AG10803 (cell line): ENCODE measurements at regions not wholly inside any gene's neighbourhood (a gene's known extent, or its start where the extent isn't known, plus 50 kb on each side); places are given as distances from the start of the nearest gene placed in this dataset.

Experiments used
- DNase-seq: peaks from one replicate; pipeline ENCODE4 v3.0.0; 2010; ENCODE audit warnings: low read depth
- H3K4me3 ChIP-seq: 2 replicates; pipeline ENCODE4 v1.5.1; 2011; ENCODE audit warnings: mild to moderate bottlenecking, low read length, control low read depth
- TF ChIP-seq, protein P1 (sequence below): conservative IDR thresholded peaks from 2 replicates; pipeline ENCODE4 v1.5.1; 2011; ENCODE audit warnings: mild to moderate bottlenecking, low read length, control low read depth, inconsistent platforms

DNA sequence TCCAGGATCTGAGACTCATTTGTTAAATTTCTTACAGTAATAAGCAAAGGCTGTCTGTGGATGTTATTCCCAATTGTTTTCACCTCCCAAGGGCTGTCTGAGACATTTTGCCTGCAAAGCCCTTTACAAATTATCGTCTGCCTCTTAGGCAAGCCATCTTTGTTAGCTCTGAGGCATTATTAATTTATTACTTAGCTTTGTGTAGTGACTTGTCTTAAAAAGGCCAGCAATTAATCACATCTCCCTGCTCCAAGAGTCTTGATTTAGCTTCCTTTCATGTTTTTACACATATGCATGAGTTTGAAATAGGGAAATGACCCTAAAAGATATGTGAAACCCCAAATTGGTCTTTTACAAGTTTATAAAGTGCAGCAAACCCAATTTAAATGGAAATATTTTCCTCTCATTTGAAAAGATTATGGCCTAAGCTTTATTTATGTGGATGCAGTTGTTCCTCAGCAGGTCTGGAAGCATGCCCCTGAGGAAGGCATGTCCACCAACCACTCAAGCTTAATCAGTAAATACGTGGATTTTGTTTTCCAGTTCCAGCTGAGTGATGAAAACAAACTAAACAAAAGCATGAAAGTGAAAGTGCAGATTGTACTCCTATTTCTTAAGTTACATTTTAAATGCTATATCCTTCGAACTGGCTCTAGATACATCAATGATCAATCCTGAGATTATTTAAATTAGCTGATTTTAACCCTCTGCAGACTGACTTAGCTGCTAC is 173.6 kb upstream of the LNX1 start:
- H3K4me3 ChIP-seq, result no peak overlapping the region
- peak; percentile 37 for DNase-seq
- TF ChIP-seq, protein P1, sequence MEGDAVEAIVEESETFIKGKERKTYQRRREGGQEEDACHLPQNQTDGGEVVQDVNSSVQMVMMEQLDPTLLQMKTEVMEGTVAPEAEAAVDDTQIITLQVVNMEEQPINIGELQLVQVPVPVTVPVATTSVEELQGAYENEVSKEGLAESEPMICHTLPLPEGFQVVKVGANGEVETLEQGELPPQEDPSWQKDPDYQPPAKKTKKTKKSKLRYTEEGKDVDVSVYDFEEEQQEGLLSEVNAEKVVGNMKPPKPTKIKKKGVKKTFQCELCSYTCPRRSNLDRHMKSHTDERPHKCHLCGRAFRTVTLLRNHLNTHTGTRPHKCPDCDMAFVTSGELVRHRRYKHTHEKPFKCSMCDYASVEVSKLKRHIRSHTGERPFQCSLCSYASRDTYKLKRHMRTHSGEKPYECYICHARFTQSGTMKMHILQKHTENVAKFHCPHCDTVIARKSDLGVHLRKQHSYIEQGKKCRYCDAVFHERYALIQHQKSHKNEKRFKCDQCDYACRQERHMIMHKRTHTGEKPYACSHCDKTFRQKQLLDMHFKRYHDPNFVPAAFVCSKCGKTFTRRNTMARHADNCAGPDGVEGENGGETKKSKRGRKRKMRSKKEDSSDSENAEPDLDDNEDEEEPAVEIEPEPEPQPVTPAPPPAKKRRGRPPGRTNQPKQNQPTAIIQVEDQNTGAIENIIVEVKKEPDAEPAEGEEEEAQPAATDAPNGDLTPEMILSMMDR, result no peak

DNA sequence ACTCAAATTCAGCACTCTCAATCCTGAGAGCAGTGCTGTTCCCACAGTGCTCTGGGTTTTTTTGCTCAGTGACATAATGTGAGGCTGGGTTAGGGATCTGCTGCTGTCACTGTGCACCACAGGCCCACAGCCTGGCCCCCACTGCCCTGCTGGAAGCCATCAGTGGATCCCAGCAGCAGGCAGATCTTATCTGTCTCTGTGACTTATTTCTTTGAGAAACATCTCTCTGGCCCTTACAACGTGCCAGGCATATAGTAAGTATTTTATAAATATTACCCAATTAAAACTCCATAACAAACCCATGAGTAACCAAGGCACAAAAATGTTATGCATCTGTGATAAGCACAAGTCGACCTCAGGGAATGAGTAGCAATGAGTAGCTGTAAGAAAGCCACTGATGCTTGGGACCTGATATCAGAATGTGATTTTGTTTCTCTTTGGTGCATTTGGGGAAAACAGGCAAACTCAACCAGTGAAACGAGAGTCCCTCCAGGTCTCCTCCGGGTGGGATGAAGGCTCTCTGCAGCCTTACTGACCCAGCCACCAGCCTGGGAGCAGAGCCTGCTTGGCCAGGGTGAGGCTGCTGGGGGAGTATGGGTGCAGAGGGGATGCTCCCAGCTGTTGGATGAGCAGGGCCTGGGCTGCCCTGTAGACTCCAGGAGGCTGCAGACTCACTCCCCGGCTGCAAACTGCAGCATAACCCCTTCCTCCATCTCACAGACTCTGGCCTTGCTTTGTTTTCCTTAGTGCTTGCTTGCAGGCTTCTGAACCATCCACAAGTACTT is 172.7 kb upstream of the LNX1 start:
- peak; percentile 91 for DNase-seq
- TF ChIP-seq, protein P1, result no peak
- no peak overlapping the region for H3K4me3 ChIP-seq

DNA sequence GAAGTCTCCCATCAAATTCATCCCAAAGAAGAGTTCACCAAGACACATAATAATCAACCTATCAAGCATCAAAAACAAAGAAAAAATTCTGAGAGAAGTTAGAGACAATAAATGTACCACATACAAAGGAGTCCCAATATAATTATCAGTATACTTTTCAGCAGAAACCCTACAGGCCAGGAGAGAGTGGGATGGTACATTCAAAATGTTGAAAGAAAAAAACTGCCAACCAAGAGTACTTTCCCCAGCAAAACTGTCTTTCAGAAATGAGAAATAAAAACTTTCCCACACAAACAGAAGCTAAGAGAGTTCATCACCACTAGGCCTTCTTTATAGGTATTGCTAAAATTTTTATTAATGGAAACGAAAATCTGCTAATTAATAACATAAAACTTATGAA is 164.4 kb upstream of the LNX1 start:
- no peak for DNase-seq
- no peak overlapping the region for H3K4me3 ChIP-seq
- TF ChIP-seq, protein P1, result no peak

DNA sequence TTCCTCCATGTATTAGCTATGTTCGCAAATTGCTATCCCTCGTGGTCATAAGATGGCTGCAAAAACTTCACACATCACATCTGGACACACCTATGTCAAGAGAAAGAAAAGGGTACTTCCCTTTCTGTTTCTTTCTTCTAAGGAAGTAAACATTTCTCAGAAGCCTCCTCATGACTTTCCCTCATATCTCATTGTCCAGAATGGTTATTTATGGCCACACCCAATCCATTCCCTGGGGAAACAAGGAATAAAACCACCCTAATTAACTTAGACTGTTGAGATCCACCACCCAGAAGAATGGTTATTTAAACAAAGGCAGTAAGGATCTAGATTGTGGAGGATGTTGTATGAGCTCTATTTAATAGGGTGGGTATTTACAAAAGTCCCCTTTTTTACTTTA is 160.8 kb upstream of the LNX1 start:
- TF ChIP-seq, protein P1, result no peak
- no peak overlapping the region for H3K4me3 ChIP-seq
- DNase-seq, result no peak

DNA sequence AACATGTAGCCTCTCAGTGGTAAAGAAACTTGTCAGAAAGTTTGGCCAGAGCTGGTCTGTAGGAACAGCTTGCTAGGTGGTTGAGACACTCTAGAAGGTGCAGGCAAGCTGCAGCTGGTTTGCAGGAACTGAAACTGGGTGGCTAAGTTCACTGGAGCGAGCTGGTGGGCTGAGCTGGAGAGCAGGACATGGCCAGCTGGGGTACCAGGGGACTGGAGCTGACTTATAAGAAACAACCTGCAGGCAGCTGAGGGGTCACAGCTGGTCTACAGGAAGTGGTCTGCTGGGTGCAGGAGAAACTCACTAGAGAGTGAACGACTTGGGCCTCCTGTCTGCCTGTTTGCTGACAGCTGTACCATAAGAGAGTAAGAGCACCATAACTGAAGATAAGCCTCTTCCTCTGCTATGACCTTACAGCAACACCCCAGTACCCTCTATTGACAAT is 157.1 kb upstream of the LNX1 start:
- TF ChIP-seq, protein P1, result no peak
- H3K4me3 ChIP-seq, result no peak overlapping the region
- DNase-seq, result no peak

DNA sequence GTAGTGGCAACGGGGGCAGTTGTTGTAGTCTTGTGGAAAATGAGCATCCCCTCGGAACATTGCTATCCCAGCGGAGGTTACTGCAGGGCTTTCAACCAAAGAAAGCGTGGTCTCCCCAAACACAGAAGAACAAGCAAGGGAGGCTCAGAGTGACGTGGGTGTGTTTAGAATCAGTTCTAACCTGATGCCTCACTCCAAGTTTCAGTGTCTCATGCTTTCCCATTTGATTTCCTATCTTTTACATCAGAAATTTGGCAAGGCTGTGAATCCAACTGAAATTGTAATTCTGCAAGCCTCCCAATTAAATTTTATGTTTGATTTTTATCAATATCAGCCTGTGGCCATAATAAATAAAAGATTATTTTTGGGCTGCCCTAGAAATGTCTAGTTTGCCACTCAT is 156.1 kb upstream of the LNX1 start:
- H3K4me3 ChIP-seq, result no peak overlapping the region
- peak; percentile 24 for DNase-seq
- TF ChIP-seq, protein P1, result no peak
